GM23338 (cell line): ENCODE measurements at regions not wholly inside any gene's neighbourhood (a gene's known extent, or its start where the extent isn't known, plus 50 kb on each side); places are given as distances from the start of the nearest gene placed in this dataset.

Experiments used
- ATAC-seq: fragments of 200-7000 bp; cut with Tn5 transposase; 3 replicates; pipeline ENCODE4 v1.9.1; 2020
- DNase-seq: peaks from one replicate; pipeline ENCODE4 v3.0.0-alpha.2; 2015; ENCODE audit warnings: low spot score
- H2AFZ ChIP-seq: fragments of 200-600 bp; sonication (generic); 2 replicates; pipeline ENCODE4 v1.8.0; 2016; ENCODE audit warnings: antibody characterized with exemption, mild to moderate bottlenecking, moderate library complexity
- H3F3A ChIP-seq: fragments of 200-600 bp; sonication (generic); replicated peaks from 2 replicates; pipeline ENCODE4 v1.8.0; 2017; ENCODE audit warnings: antibody characterized with exemption, mixed run types, low read depth
- H3K27ac ChIP-seq: fragments of 200-600 bp; sonication (generic); 2 replicates; pipeline ENCODE4 v1.6.1; 2016; ENCODE audit warnings: low read depth
- H3K27me3 ChIP-seq: fragments of 200-600 bp; sonication (generic); 2 replicates; pipeline ENCODE4 v1.8.0; 2016; ENCODE audit warnings: mild to moderate bottlenecking, mixed run types, moderate library complexity; ENCODE audit not compliant: insufficient read depth
- H3K36me3 ChIP-seq: fragments of 200-600 bp; sonication (generic); 2 replicates; pipeline ENCODE4 v1.8.0; 2016; ENCODE audit warnings: mild to moderate bottlenecking; ENCODE audit not compliant: insufficient read depth
- H3K4me1 ChIP-seq: fragments of 200-600 bp; sonication (generic); 2 replicates; pipeline ENCODE4 v1.8.0; 2016; ENCODE audit warnings: mild to moderate bottlenecking, moderate library complexity; ENCODE audit not compliant: insufficient read depth
- H3K4me2 ChIP-seq: fragments of 200-600 bp; sonication (generic); 2 replicates; pipeline ENCODE4 v1.7.1; 2017; ENCODE audit warnings: mixed run types
- H3K4me3 ChIP-seq: fragments of 200-600 bp; sonication (generic); 2 replicates; pipeline ENCODE4 v1.6.1; 2016; ENCODE audit warnings: mixed run types
- H3K79me2 ChIP-seq: fragments of 200-600 bp; sonication (generic); replicated peaks from 2 replicates; pipeline ENCODE4 v1.8.0; 2017; ENCODE audit warnings: mild to moderate bottlenecking; ENCODE audit not compliant: insufficient read depth
- H3K9me2 ChIP-seq: fragments of 200-600 bp; sonication (generic); 2 replicates; pipeline ENCODE4 v1.8.0; 2017; ENCODE audit not compliant: insufficient read depth
- H4K20me1 ChIP-seq: fragments of 200-600 bp; sonication (generic); replicated peaks from 2 replicates; pipeline ENCODE4 v1.8.0; 2017; ENCODE audit warnings: mild to moderate bottlenecking; ENCODE audit not compliant: insufficient read depth
- H3K27ac Mint-ChIP-seq: 2 replicates; pipeline ENCODE4 v1.8.0; 2020; ENCODE audit warnings: inconsistent platforms, mild to moderate bottlenecking, moderate library complexity, mixed read lengths
- H3K27me3 Mint-ChIP-seq: 3 replicates; pipeline ENCODE4 v1.8.0; 2022; ENCODE audit warnings: low read depth, mild to moderate bottlenecking, moderate library complexity, mixed read lengths, inconsistent platforms; ENCODE audit not compliant: insufficient read depth, poor library complexity
- H3K36me3 Mint-ChIP-seq: 3 replicates; pipeline ENCODE4 v1.8.0; 2021; ENCODE audit warnings: low read depth, mild to moderate bottlenecking, inconsistent platforms, moderate library complexity, mixed read lengths
- H3K4me1 Mint-ChIP-seq: 3 replicates; pipeline ENCODE4 v1.8.0; 2020; ENCODE audit warnings: mild to moderate bottlenecking, inconsistent platforms, mixed read lengths
- H3K4me3 Mint-ChIP-seq: 3 replicates; pipeline ENCODE4 v1.8.0; 2021; ENCODE audit warnings: moderate library complexity, mild to moderate bottlenecking, inconsistent platforms, mixed read lengths
- H3K9me3 Mint-ChIP-seq: 3 replicates; pipeline ENCODE4 v1.8.0; 2020; ENCODE audit warnings: moderate library complexity, mild to moderate bottlenecking, inconsistent platforms, mixed read lengths
- CTCF ChIP-seq, 2 experiments: fragments of 200-600 bp in 1 of 2; sonication (generic) in 1 of 2; conservative IDR thresholded peaks; 2 replicates each; pipeline versions ENCODE4 v1.5.1 to v1.6.1; 2016 to 2017; ENCODE audit warnings: antibody characterized with exemption in 2 of 2, low read depth in 2 of 2, mild to moderate bottlenecking in 2 of 2, moderate library complexity in 1 of 2
- ETS1 ChIP-seq: IDR thresholded peaks from 2 replicates; pipeline ENCODE4 v1.6.1; 2016; ENCODE audit warnings: antibody characterized with exemption
- EZH2 ChIP-seq: fragments of 200-600 bp; sonication (generic); IDR thresholded peaks from one replicate; pipeline ENCODE4 v1.8.0; 2017; ENCODE audit warnings: antibody characterized with exemption, mild to moderate bottlenecking, low read depth; ENCODE audit not compliant: unreplicated experiment
- EZH2phosphoT487 ChIP-seq: fragments of 200-600 bp; sonication (generic); IDR thresholded peaks from one replicate; pipeline ENCODE4 v1.8.1; 2018; ENCODE audit warnings: antibody characterized with exemption; ENCODE audit not compliant: unreplicated experiment
- JUNB ChIP-seq: IDR thresholded peaks from one replicate; pipeline ENCODE4 v1.6.1; 2016; ENCODE audit warnings: antibody characterized with exemption; ENCODE audit not compliant: unreplicated experiment
- NANOG ChIP-seq: IDR thresholded peaks from 2 replicates; pipeline ENCODE4 v1.6.1; 2016; ENCODE audit warnings: antibody characterized with exemption, borderline replicate concordance
- POLR2AphosphoS5 ChIP-seq: IDR thresholded peaks from 2 replicates; pipeline ENCODE4 v1.6.1; 2016; ENCODE audit warnings: antibody characterized with exemption, low read depth
- REST ChIP-seq: IDR thresholded peaks from one replicate; pipeline ENCODE4 v1.6.1; 2018; ENCODE audit warnings: antibody characterized with exemption; ENCODE audit not compliant: unreplicated experiment
- ZNF114 ChIP-seq: fragments of 250-450 bp; sonication (Bioruptor Pico); IDR thresholded peaks from 2 replicates; pipeline ENCODE4 v1.5.0; 2020; ENCODE audit warnings: mild to moderate bottlenecking, moderate library complexity

- no peak for TF ChIP-seq ZNF114 (CRISPR knock-in tag)
- no peak for TF ChIP-seq EZH2phosphoT487
- no peak for TF ChIP-seq REST
- no peak for TF ChIP-seq EZH2
- TF ChIP-seq ETS1, result no peak
- no peak for TF ChIP-seq NANOG
- no peak for TF ChIP-seq CTCF (conservative IDR thresholded peaks at IDR 0.05; ENCODE audit: low read depth in 2 of 2)
- TF ChIP-seq POLR2AphosphoS5, result no peak
Measured at GRCh38 chr12:24360057-24360456, 410.6 kb upstream of the SOX5 start (continued).

GRCh38 chr12:24359418-24359817, 409.9 kb upstream of the SOX5 start:
- H3K27ac ChIP-seq, result no peak overlapping the region
- no peak overlapping the region for H3K4me3 ChIP-seq
- no peaks in the 10 kb centered on the region for H3K27me3 Mint-ChIP-seq
- H3K36me3 Mint-ChIP-seq, result no peaks in the 10 kb centered on the region
- no peaks in the 10 kb centered on the region for H3K9me3 Mint-ChIP-seq
- H2AFZ ChIP-seq, result no peak overlapping the region
- H3F3A ChIP-seq, result no peaks in the 10 kb centered on the region
- H3K4me2 ChIP-seq, result no peak overlapping the region
- peaks cover 7% of the 10 kb centered on the region for H3K4me1 Mint-ChIP-seq
- TF ChIP-seq ETS1 (no peak), REST (no peak), ZNF114 (CRISPR knock-in tag) (no peak), JUNB (no peak)
- H3K27me3 ChIP-seq, result no peaks in the 10 kb centered on the region
- ATAC-seq (no peak), DNase-seq (no peak)
- no peaks in the 10 kb centered on the region for H3K9me2 ChIP-seq
- no peak overlapping the region for H3K27ac Mint-ChIP-seq
- no peaks in the 10 kb centered on the region; the same call in 1 of the 2 replicates for H3K4me1 ChIP-seq
- H3K36me3 ChIP-seq, result 0 out of 2 replicates have a peak, but pooled peaks cover 3% of the 10 kb centered on the region
- H3K79me2 ChIP-seq, result no peaks in the 10 kb centered on the region
- H4K20me1 ChIP-seq, result no peaks in the 10 kb centered on the region
- no peak overlapping the region for H3K4me3 Mint-ChIP-seq
